Psoas muscle (tissue), 7 donors: ENCODE measurements at regions not wholly inside any gene's neighbourhood (a gene's known extent, or its start where the extent isn't known, plus 50 kb on each side); places are given as distances from the start of the nearest gene placed in this dataset.

Experiments used
- ATAC-seq, 4 donors: fragments of 200-7000 bp; cut with Tn5 transposase; one replicate each; pipeline ENCODE4 v1.9.1; 2020; ENCODE audit warnings: moderate library complexity in 3 of 4, mild to moderate bottlenecking in 2 of 4
- DNase-seq, 2 donors: peaks; one replicate each; pipeline ENCODE4 v3.0.0-alpha.2; 2020
- H3K27ac ChIP-seq: fragments of 200-600 bp; one replicate; pipeline ENCODE4 v1.8.0; 2022
- H3K27me3 ChIP-seq, 3 donors: fragments of 200-600 bp in 1 of 3; one replicate each; pipeline versions ENCODE4 v1.6.1 to v1.8.0; 2013 to 2022; ENCODE audit warnings: low read length in 2 of 3, mild to moderate bottlenecking in 2 of 3, moderate library complexity in 1 of 3; ENCODE audit not compliant: insufficient read depth in 3 of 3
- H3K36me3 ChIP-seq, 2 donors: fragments of 200-600 bp in 1 of 2; one replicate each; pipeline versions ENCODE4 v1.6.1 to v1.8.0; 2013 to 2022; ENCODE audit warnings: low read depth in 1 of 2, mild to moderate bottlenecking in 1 of 2, moderate library complexity in 1 of 2; ENCODE audit not compliant: insufficient read depth in 1 of 2
- H3K4me1 ChIP-seq: fragments of 200-600 bp; one replicate; pipeline ENCODE4 v1.8.0; 2022
- H3K4me3 ChIP-seq: fragments of 200-600 bp; one replicate; pipeline ENCODE4 v1.8.0; 2022; ENCODE audit warnings: mild to moderate bottlenecking
- H3K9me3 ChIP-seq: fragments of 200-600 bp; one replicate; pipeline ENCODE4 v1.8.0; 2022
- CTCF ChIP-seq: fragments of 200-600 bp; IDR thresholded peaks from one replicate; pipeline ENCODE4 v1.8.0; 2022; ENCODE audit warnings: antibody characterized with exemption
- WGBS, 3 donors: extraction: QIAGEN DNeasy Blood & Tissue Kit; methylation state at CpG; one replicate each; pipeline versions ENCODE4 v1.1.6 to v1.1.7; 2013; 5-methylcytosine and 5-hydroxymethylcytosine counted together
- intact Hi-C, 2 donors: fragments of 100-400 bp; cut with DNase I; formaldehyde crosslinking; loops; one replicate each; pipeline versions ENCODE4 v1.11.0 to v1.14.2; 2022
- donor health status: healthy with polysubstance abuse.
- donor health status: DM: no; HTN: no; CAD: no; lungs with moderate emphysema.
- donor health status: Bipolar disorder and iron deficiency.
- donor health status: healthy.
- donor health status: DM: yes; HTN: yes; CAD: no.
- donor health status: DM: no; HTN: no; CAD: no.
- donor health status: DM: yes; HTN: yes; CAD: no.

GRCh38 chr5:87944553-87945285 is 323.9 kb downstream of the TMEM161B start:
- TF ChIP-seq CTCF = no peak
- 9 to 14% (median 10%) methylated on average over 9 of the region's 9 CpGs for WGBS, 3 donors
- Histone ChIP-seq H3K27me3 (no peaks in the 10 kb centered on the region), H3K4me1 (no peaks in the 10 kb centered on the region), H3K9me3 (no peaks in the 10 kb centered on the region), H3K4me3 (no peak overlapping the region), H3K36me3 (no peaks in the 10 kb centered on the region), H3K27ac (no peak overlapping the region)
- DNase-seq = peak; percentile 12 to 38
- intact Hi-C loops = no loop called here
- peak in 1 of 4 donors; percentile 35 for ATAC-seq

- H3K4me3 ChIP-seq = no peak overlapping the region
- no peaks in the 10 kb centered on the region for H3K27me3 ChIP-seq
- intact Hi-C loops = no loop called here
- no peaks in the 10 kb centered on the region for H3K36me3 ChIP-seq
- WGBS, 3 donors = 60 to 77% (median 63%) methylated on average over 4 of the region's 4 CpGs
- H3K9me3 ChIP-seq = no peaks in the 10 kb centered on the region
- ATAC-seq (no peak), DNase-seq (no peak)
- H3K27ac ChIP-seq = no peak overlapping the region
- no peaks in the 10 kb centered on the region for H3K4me1 ChIP-seq
- TF ChIP-seq CTCF = no peak
Measured at GRCh38 chr5:87940775-87941174, 327.9 kb downstream of the TMEM161B start.

GRCh38 chr5:87936667-87937066 is 332.0 kb downstream of the TMEM161B start:
- Histone ChIP-seq H3K36me3 (no peaks in the 10 kb centered on the region), H3K27ac (no peak overlapping the region), H3K27me3 (no peaks in the 10 kb centered on the region), H3K4me3 (no peak overlapping the region), H3K9me3 (no peaks in the 10 kb centered on the region), H3K4me1 (no peaks in the 10 kb centered on the region)
- ATAC-seq (no peak), DNase-seq (no peak)
- no peak for TF ChIP-seq CTCF
- intact Hi-C loops = no loop called here

- DNase-seq (peak in 1 of 2 donors; percentile 50), ATAC-seq (no peak)
- Histone ChIP-seq H3K36me3 (no peaks in the 10 kb centered on the region), H3K27ac (no peak overlapping the region), H3K4me3 (no peak overlapping the region), H3K27me3 (no peaks in the 10 kb centered on the region), H3K9me3 (peaks cover 6% of the 10 kb centered on the region), H3K4me1 (no peaks in the 10 kb centered on the region)
- TF ChIP-seq CTCF = no peak
- intact Hi-C loops = no loop called here
- 60 to 62% (median 60%) methylated on average over 7 of the region's 7 CpGs for WGBS, 3 donors
Measured at GRCh38 chr5:87924436-87924835, 344.2 kb downstream of the TMEM161B start.

GRCh38 chr5:87916320-87916719 is 352.3 kb downstream of the TMEM161B start:
- Histone ChIP-seq H3K4me3 (no peak overlapping the region), H3K4me1 (no peaks in the 10 kb centered on the region), H3K27ac (no peak overlapping the region), H3K27me3 (no peaks in the 10 kb centered on the region), H3K9me3 (peaks cover 6% of the 10 kb centered on the region), H3K36me3 (no peaks in the 10 kb centered on the region)
- no peak for ATAC-seq
- intact Hi-C loops = no loop called here
- WGBS, 3 donors = 75 to 79% (median 79%) methylated on average over 4 of the region's 4 CpGs
- no peak for DNase-seq
- no peak for TF ChIP-seq CTCF
